ENCODE measurements at regions not wholly inside any gene's neighbourhood (a gene's known extent, or its start where the extent isn't known, plus 50 kb on each side); places are given as distances from the start of the nearest gene placed in this dataset.

DNA sequence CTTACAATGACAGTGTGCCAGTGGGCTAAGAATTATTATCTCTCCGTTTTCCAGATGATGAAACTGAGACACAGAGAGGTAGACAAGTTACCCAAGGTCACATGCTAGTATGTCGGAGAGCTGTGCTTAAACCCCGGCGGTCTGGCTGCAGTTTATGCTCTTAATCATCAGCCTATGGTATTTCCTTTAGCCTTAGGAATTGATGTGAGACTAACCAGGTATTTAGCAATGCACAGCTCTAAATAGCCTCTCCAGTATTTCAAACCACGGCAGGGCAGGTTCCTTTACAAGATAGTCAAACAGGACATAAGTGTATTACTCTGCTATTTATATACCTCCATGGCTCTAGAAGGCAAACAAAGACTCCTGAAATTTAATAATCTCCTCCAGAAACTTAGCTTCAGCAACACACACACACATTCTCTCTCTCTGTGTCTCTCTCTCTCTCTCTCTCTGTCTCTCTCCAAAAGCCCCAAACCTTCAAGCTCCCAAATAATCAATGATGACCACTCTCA lies 142.0 kb upstream of the ZNF217 start:
- TF ChIP-seq CTCF (IDR thresholded peaks at IDR 0.05): no peak
- no peak for TF ChIP-seq POLR2A (IDR thresholded peaks at IDR 0.05)

All from body of pancreas (tissue), 4 donors.